Activated T-cell treated with anti-CD3 and anti-CD28 coated beads for 1 hour (primary cell): ENCODE measurements at regions not wholly inside any gene's neighbourhood (a gene's known extent, or its start where the extent isn't known, plus 50 kb on each side); places are given as distances from the start of the nearest gene placed in this dataset.

Experiments
- DNase-seq: peaks from one replicate; pipeline ENCODE4 v3.0.0-alpha.2; 2020; ENCODE audit warnings: low read depth

DNA sequence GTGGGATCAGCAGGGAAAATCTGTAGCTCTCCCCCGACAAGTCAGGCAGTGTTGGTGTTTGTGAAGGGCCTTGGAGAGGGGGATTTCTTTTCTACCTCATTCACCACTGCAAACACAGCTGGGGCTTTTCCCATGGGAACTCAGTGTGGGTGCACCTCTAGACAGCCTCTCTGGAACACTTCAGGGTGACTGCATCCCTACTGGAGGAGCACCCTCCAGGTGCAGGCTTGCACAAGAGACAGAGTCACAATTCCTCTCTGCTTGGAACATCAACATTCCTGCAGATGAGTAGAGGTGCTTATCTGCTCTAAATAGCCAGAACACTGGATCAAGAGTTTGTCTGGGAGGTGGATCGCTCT lies 72.7 kb upstream of the AKAP13 start:
- DNase-seq: no peak

DNA sequence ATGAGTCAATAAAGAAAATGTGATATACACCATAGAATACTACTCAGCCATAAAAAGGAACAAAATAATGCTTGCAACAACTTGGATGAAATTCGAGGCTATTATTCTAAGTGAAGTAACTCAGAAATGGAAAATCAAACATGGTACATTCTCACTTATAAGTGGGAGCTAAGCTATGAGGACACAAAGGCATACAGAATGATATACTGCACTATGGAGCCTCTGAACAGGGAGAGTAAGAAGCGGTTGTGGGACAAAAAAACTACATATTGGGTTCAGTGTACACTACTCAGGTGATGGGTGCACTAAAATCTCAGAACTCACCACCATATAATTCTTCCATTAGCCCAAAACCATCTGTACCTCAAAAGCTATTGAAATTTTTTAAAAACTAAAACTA lies 68.8 kb upstream of the AKAP13 start:
- DNase-seq: no peak

DNA sequence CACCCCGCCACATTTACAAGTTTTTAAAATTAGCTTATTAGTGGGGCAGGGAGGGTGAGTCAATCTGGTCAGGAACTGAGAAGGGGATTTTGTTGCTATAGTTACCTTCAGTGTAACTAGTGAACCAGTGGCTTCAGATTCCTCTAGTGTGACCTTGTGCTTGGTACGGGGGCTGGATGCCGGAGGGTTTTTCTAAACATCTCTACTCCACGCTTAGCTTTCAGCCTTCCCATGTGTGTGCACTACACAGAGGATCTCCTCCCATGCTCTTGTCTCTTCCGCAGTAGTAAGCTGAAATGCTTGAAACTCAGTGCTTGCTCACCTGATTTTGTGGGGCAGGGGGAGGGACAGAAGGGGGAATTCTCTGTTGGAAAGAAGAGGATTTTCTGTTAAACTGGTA lies 67.9 kb upstream of the AKAP13 start:
- no peak for DNase-seq

DNA sequence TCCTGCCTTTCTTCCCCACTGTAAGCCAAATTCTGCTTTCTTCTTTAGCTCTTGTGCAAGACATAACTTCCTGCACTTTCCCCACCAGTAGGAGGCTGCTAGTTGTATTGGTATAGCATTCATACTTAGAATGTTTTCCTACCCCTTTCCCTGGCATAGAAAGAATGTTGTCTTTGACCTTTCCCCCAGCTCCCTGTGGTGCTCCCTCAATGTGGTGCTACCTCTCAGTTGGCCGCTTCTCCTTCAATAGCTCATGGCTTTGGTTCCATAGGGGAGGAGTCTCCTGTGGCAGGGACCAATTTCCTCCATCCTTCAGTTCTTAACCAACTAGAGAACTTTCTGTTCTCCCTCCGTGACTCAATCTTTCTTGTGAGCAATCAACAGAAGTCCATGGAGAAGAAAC lies 67.5 kb upstream of the AKAP13 start:
- DNase-seq: no peak

DNA sequence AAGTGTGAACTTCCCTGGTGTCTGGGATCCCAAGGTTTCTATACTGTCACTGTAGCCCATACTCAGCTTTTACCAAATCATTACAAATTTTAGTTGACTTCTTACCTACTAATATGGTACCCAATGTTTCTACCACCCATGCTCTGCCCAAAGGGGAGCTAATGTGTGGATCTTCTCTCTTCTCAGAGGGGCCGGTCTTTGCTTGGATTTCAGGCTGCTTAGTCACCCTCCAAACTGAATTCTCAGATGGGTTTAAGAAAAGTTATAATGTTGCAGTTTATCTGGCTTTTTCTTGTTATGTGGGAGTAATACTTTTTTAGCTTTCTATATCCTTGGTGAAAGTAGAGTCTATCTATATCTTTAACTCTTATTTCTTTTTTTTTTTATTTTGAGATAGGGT lies 67.1 kb upstream of the AKAP13 start:
- DNase-seq: no peak

DNA sequence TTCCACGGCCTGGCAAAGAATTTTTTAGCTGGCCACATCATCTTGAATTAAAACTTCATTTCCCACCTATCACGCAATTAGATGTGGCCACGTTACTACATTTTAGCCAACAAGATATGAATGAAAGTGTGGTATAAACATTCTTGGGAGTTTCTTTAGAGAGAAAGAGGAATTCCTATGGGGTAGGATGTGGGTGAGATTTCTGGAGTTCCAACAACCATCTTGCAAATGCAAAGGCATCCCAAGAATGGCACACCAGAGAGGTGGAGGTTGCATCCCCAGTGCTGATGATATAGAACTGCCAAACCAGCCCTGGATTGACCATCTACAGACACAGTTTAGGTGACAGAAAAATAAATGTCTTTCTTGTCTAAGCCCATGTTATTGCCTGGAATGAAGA lies 66.3 kb upstream of the AKAP13 start:
- DNase-seq: no peak

DNA sequence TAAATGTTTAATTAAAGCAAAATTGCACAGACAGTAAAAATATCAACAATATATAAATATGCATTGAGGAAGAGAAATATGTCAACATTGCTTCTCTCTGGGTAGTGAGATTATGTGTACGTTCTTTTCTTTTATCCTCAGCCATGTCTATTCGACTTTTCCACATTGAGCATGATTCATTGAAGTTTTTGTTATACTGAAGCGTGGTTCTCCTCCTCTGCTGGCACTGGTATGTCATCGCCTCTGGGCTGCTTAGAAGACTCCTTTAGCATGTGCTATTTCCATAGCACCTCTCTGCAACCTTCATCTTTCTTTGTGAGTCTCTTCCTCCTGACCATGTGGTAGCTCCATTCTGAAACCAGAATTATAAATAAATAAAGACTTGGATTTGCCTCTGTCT lies 65.8 kb upstream of the AKAP13 start:
- DNase-seq: no peak

DNA sequence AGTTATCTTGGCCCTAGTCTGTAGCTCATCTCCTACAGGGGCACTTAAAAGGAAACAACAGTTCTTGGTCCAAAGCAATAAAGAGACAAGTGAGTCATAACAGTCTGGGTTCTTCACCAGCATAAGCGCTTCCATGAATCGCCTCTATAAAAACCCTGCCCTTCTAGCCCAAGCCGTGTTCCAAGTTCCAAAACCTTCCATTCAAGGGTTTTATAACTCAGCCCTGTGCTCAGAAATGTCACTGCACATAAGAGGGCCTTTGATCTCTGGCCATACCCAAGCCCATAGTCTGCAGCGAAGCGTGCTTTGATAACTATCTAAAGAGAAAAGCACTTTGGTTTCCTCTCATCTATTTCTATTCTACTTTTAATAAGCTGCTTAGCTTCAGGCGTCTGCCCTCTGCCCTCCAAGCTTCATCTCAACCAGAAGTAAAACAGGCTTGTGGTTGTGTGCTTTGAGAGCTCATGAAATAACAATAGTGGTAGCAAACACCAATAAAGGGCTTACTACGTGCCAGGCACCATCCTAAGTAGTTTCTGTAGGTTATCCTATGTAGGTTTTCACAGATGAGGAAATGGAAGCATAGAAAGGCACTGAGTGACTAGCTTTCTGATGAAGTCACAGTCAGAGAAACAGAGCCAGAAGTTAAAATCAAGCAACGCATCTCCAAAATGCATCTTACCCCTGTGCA lies 64.0 kb upstream of the AKAP13 start:
- no peak for DNase-seq

DNA sequence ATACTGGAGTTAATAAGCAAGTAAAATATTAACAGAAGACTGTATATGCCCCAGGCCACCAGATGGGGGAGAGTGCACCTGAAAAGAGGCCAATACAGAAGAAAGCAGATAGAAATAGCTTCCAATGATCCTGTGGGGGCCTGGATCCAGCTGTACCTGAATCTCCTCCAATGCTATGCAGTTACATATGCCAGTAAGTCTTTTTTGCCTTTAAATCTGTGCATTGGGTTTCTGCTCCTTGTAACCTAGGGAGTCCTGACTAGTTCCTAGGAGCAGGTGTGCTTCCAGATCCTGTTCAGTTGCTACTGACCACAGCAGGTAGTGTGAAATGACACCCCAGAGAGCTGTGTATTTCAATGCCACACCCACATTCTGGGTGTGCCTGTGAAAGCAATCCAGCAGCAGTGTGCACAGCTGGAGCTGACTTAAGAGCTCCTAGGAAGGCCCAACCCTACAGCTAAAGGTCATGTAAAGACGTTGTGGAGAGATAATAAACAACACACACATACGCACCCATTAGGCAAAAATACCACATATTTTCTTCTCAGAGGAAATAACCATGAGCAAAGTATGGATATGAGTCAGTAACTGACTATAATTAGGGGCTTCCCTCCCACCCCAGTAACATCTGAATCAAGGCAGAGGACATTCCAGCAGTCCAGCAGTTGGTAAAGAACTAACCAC lies 62.2 kb upstream of the AKAP13 start:
- no peak for DNase-seq

DNA sequence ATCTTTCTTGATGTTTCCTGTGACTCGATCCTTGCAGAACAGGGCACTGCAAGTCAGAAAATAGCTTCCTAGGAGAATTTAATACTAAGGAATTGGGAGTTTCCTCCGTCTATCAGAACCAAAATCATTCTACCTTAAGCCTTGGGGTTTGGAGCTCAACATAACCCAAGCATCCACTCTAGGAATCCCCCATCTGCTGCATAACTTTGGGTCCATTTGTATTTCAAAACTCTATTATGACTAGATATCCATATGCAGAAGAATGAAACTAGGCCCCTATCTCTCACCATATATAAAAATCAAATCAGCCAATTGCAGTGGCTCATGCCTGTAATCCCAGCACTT lies 61.7 kb upstream of the AKAP13 start:
- DNase-seq: no peak

DNA sequence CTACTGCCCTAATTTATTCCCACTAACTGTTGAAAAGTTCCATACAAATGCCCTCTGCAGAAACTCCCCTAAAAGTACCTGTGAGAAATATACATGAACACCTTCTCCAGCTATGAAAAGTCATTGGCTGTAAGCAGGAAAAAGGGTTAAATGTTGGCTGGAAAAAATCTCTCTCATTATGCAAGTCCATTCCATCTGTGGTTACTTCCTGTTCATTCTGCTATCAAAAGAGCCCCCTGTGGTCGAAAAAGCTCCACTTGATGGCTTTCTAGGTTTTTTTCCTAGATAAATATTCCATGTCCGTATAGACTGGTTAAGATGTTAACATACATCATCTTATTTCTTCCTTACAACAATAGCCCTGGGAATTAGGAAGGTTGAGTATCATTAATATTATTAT lies 56.2 kb upstream of the AKAP13 start:
- no peak for DNase-seq

DNA sequence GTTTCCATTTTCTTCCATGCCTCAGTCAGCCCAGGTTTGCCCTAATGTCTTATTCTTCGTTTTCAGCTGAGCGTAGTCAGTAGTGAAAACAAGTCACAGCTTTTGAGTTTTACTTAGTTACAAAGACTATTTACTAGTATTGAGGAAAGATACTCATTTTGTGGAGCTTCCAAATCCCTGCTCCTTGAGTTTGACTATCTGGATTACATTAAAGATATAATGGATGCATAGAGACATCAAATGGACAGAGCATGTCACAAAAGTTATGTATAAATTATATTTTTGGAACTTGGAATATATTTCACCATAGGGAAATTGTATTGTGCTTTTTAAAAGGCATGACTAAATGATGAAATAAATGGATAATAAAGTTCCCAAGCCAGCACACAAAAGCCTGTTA lies 54.6 kb upstream of the AKAP13 start:
- DNase-seq: no peak

DNA sequence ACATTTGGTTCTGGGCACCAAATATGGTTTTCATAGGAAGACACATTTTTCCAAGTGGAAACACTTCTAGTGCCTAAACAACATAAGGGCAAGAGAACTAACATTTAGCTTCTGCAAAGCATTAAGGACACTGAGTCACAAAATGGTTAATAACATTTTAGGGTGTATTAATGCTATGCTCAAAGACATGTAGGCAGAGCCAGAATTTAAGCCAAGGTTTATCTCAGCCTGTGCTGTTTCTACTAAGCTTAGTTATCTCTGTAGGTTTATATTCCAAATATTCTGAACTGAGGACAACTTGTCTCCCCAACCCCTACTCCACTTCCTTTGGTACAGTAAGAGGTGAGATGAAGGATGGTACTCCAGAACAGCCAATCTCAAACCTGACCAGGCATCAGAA lies 54.1 kb upstream of the AKAP13 start:
- no peak for DNase-seq

DNA sequence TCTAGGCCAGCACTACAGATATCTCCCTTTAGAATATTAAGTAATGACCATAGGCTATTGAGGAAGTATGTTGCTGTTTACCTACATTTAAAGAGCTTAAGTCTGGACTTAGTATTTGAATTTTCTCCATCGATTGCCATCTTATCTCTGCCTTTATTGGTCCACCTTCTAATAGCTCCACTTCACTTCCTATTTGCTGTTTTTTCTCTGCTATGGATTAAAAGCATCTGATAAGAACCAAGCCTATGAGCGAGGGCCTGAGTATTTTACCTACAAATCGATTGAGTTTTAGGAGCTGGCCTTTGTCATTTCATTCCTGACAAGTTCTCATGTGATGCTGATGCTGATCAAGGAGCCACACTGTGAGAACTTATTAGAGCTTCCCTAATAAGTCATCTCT lies 52.6 kb upstream of the AKAP13 start:
- no peak for DNase-seq

DNA sequence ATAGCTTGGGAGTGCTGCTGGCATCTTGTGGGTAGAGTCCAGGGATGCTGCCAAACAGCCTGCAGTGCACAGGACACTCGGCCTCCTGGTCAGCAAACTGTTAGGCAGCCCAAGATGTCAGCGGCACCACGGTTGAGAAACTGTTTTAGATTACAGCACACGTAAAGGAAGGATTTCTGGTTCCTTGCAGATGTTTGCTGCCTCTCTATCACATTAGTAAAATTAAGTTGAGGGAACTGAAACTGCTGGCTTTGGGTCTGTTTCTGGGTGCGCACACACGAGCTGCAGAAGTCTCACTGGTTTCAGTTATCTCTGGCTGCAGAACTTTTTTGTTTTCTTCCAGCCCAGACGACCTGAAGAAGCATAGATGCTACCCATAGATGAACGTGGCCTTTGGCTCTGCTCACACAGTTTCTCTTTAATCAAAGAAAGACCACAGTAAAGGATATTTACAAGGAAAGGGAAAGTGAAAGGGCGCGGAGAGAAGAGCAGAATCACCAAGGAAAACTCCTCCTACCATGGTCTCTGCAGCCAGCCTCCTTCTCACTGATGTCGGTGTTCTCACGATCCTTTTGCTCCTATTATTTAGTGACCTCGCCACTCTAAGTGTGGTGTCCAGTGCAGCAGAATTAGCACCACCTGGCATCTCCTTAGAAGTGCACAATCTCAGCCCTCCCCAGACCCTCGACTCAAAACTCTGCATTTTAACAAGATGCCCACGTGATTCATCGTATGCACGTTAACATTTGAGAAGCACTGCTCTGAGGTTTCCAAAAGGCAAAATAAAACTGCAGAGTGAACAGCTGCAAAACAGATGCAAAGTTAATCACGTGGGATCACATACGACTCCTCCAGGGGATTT lies 50.6 kb upstream of the AKAP13 start:
- no peak for DNase-seq
